Esophagus muscularis mucosa (tissue), 3 donors: ENCODE measurements at regions not wholly inside any gene's neighbourhood (a gene's known extent, or its start where the extent isn't known, plus 50 kb on each side); places are given as distances from the start of the nearest gene placed in this dataset.

ENCODE experiments used
- POLR2AphosphoS5 ChIP-seq, 2 donors: sonication (generic); formaldehyde crosslinking; IDR thresholded peaks; one replicate each; pipeline ENCODE4 v1.6.1; 2017; ENCODE audit warnings: antibody characterized with exemption in 2 of 2
- TF ChIP-seq, protein P1 (sequence below), 3 experiments: fragments of 200-600 bp in 2 of 3; fragments of 450-650 bp in 1 of 3; sonication (generic) in 2 of 3; IDR thresholded peaks; one replicate each; pipeline ENCODE4 v1.5.1; 2017 to 2019; ENCODE audit warnings: antibody characterized with exemption in 3 of 3, mild to moderate bottlenecking in 2 of 3, moderate library complexity in 1 of 3

DNA sequence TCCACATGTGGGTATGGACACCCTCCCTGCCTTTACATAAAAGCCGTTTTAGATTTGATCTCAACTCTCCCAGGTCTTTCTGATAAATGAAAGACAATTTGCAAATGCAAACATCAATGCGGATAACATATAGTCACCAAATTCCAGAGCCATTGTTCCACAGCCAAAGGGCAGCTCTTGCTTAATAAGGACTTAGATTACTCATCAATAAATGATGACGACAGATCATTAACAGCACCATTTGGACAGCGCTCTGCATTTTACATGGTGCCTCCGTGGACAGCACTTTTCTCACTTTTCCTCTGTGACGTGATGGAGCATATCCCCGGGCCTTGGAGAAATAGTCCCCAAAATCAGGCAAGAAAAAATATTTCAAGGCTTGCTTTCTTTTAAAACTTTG, 370.3 kb upstream of the CELF2 start:
- TF ChIP-seq, protein P1, sequence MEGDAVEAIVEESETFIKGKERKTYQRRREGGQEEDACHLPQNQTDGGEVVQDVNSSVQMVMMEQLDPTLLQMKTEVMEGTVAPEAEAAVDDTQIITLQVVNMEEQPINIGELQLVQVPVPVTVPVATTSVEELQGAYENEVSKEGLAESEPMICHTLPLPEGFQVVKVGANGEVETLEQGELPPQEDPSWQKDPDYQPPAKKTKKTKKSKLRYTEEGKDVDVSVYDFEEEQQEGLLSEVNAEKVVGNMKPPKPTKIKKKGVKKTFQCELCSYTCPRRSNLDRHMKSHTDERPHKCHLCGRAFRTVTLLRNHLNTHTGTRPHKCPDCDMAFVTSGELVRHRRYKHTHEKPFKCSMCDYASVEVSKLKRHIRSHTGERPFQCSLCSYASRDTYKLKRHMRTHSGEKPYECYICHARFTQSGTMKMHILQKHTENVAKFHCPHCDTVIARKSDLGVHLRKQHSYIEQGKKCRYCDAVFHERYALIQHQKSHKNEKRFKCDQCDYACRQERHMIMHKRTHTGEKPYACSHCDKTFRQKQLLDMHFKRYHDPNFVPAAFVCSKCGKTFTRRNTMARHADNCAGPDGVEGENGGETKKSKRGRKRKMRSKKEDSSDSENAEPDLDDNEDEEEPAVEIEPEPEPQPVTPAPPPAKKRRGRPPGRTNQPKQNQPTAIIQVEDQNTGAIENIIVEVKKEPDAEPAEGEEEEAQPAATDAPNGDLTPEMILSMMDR (IDR thresholded peaks at IDR 0.05): no peak
- no peak for TF ChIP-seq POLR2AphosphoS5 (IDR thresholded peaks at IDR 0.05)
